HG02763 (cell line): ENCODE measurements at regions not wholly inside any gene's neighbourhood (a gene's known extent, or its start where the extent isn't known, plus 50 kb on each side); places are given as distances from the start of the nearest gene placed in this dataset.
"Not testable (repeated sequence)": the region's sequence is repeated elsewhere in the genome, so short reads cannot be mapped to it uniquely, and the experiment has no call there.

Source experiments
- ATAC-seq: cut with Tn5 transposase; IDR thresholded peaks from one replicate; pipeline ENCODE4 v1.9.1; 2021; ENCODE audit warnings: mild to moderate bottlenecking, moderate library complexity; ENCODE audit not compliant: unreplicated experiment

GRCh38 chr16:52657924-52658323 is 111.0 kb upstream of the TOX3 start:
- no peak for ATAC-seq

GRCh38 chr16:52655916-52656315 is 109.0 kb upstream of the TOX3 start:
- not testable (repeated sequence) for ATAC-seq

GRCh38 chr16:52655156-52655555 is 108.2 kb upstream of the TOX3 start:
- not testable (repeated sequence) for ATAC-seq

GRCh38 chr16:52652033-52652432 is 105.1 kb upstream of the TOX3 start:
- ATAC-seq, result no peak

- ATAC-seq, result no peak
Measured at GRCh38 chr16:52650789-52651188, 103.8 kb upstream of the TOX3 start.

- ATAC-seq, result no peak
Measured at GRCh38 chr16:52650318-52650717, 103.4 kb upstream of the TOX3 start.

GRCh38 chr16:52649870-52650269 is 102.9 kb upstream of the TOX3 start:
- no peak for ATAC-seq

- ATAC-seq, result no peak
Measured at GRCh38 chr16:52647588-52647987, 100.6 kb upstream of the TOX3 start.

GRCh38 chr16:52643006-52643405 is 96.1 kb upstream of the TOX3 start:
- ATAC-seq, result no peak

- no peak for ATAC-seq
Measured at GRCh38 chr16:52634528-52634927, 87.6 kb upstream of the TOX3 start.

GRCh38 chr16:52634104-52634503 is 87.2 kb upstream of the TOX3 start:
- no peak for ATAC-seq

GRCh38 chr16:52633230-52633629 is 86.3 kb upstream of the TOX3 start:
- no peak for ATAC-seq

GRCh38 chr16:52631711-52632110 is 84.8 kb upstream of the TOX3 start:
- ATAC-seq, result no peak

- no peak for ATAC-seq
Measured at GRCh38 chr16:52630711-52631110, 83.8 kb upstream of the TOX3 start.

GRCh38 chr16:52629296-52629695 is 82.4 kb upstream of the TOX3 start:
- ATAC-seq, result no peak

- ATAC-seq, result no peak
Measured at GRCh38 chr16:52624891-52625290, 77.9 kb upstream of the TOX3 start.

- ATAC-seq, result no peak
Measured at GRCh38 chr16:52621651-52622050, 74.7 kb upstream of the TOX3 start.

GRCh38 chr16:52618753-52619497 is 72.0 kb upstream of the TOX3 start:
- ATAC-seq, result no peak

- ATAC-seq, result no peak
Measured at GRCh38 chr16:52617591-52617990, 70.6 kb upstream of the TOX3 start.

- no peak for ATAC-seq
Measured at GRCh38 chr16:52613508-52613907, 66.6 kb upstream of the TOX3 start.

- no peak for ATAC-seq
Measured at GRCh38 chr16:52611817-52612673, 65.1 kb upstream of the TOX3 start.

- no peak for ATAC-seq
Measured at GRCh38 chr16:52603015-52603414, 56.1 kb upstream of the TOX3 start.
